ENCODE measurements at regions not wholly inside any gene's neighbourhood (a gene's known extent, or its start where the extent isn't known, plus 50 kb on each side); places are given as distances from the start of the nearest gene placed in this dataset.

- TF ChIP-seq CTCF (IDR thresholded peaks at IDR 0.05; ENCODE audit: low read length), result no peak
- no peak for TF ChIP-seq EZH2phosphoT487 (IDR thresholded peaks at IDR 0.05; ENCODE audit: low read length)
- no peak for TF ChIP-seq EZH2 (optimal IDR thresholded peaks at IDR 0.05; ENCODE audit: low read depth, low read length)
Measured at GRCh38 chr3:20852712-20853111, 666.7 kb upstream of the SGO1 start.
